ENCODE measurements at regions not wholly inside any gene's neighbourhood (a gene's known extent, or its start where the extent isn't known, plus 50 kb on each side); places are given as distances from the start of the nearest gene placed in this dataset.
"Not testable (repeated sequence)": the region's sequence is repeated elsewhere in the genome, so short reads cannot be mapped to it uniquely, and the experiment has no call there.

- no peak for DNase-seq (ENCODE audit: low read depth in 1 of 2, low spot score in 1 of 2)
Observed at GRCh38 chr5:152184266-152184665, 220.8 kb downstream of the NMUR2 start.

GRCh38 chr5:152181461-152181860 lies 223.6 kb downstream of the NMUR2 start:
- no peak for DNase-seq (ENCODE audit: low read depth in 1 of 2, low spot score in 1 of 2)

GRCh38 chr5:152178350-152178699 lies 226.8 kb downstream of the NMUR2 start:
- no peak for DNase-seq (ENCODE audit: low read depth in 1 of 2, low spot score in 1 of 2)

- no peak for DNase-seq (ENCODE audit: low read depth in 1 of 2, low spot score in 1 of 2)
Observed at GRCh38 chr5:152177626-152178349, 227.3 kb downstream of the NMUR2 start.

GRCh38 chr5:152171888-152172287 lies 233.2 kb downstream of the NMUR2 start:
- no peak for DNase-seq (ENCODE audit: low read depth in 1 of 2, low spot score in 1 of 2)

- no peak for DNase-seq (ENCODE audit: low read depth in 1 of 2, low spot score in 1 of 2)
Observed at GRCh38 chr5:152170350-152170749, 234.7 kb downstream of the NMUR2 start.

- no peak for DNase-seq (ENCODE audit: low read depth in 1 of 2, low spot score in 1 of 2)
Observed at GRCh38 chr5:152164860-152165259, 240.2 kb upstream of the GLRA1 start.

- not testable (repeated sequence) for DNase-seq (ENCODE audit: low read depth in 1 of 2, low spot score in 1 of 2)
Observed at GRCh38 chr5:152159894-152160293, 235.2 kb upstream of the GLRA1 start.

- not testable (repeated sequence) for DNase-seq (ENCODE audit: low read depth in 1 of 2, low spot score in 1 of 2)
Observed at GRCh38 chr5:152154452-152154851, 229.8 kb upstream of the GLRA1 start.

GRCh38 chr5:152151940-152152339 lies 227.3 kb upstream of the GLRA1 start:
- DNase-seq (ENCODE audit: low read depth in 1 of 2, low spot score in 1 of 2), result no peak

GRCh38 chr5:152151113-152151512 lies 226.5 kb upstream of the GLRA1 start:
- DNase-seq (ENCODE audit: low read depth in 1 of 2, low spot score in 1 of 2), result no peak

- no peak for DNase-seq (ENCODE audit: low read depth in 1 of 2, low spot score in 1 of 2)
Observed at GRCh38 chr5:152147286-152147685, 222.6 kb upstream of the GLRA1 start.

- DNase-seq (ENCODE audit: low read depth in 1 of 2, low spot score in 1 of 2), result no peak
Observed at GRCh38 chr5:152146566-152146965, 221.9 kb upstream of the GLRA1 start.

GRCh38 chr5:152144556-152144955 lies 219.9 kb upstream of the GLRA1 start:
- DNase-seq (ENCODE audit: low read depth in 1 of 2, low spot score in 1 of 2), result no peak

- no peak for DNase-seq (ENCODE audit: low read depth in 1 of 2, low spot score in 1 of 2)
Observed at GRCh38 chr5:152144030-152144429, 219.4 kb upstream of the GLRA1 start.

GRCh38 chr5:152142840-152143469 lies 218.3 kb upstream of the GLRA1 start:
- DNase-seq (ENCODE audit: low read depth in 1 of 2, low spot score in 1 of 2), result peak; percentile 27 to 29

- no peak for DNase-seq (ENCODE audit: low read depth in 1 of 2, low spot score in 1 of 2)
Observed at GRCh38 chr5:152140347-152140746, 215.7 kb upstream of the GLRA1 start.

GRCh38 chr5:152137063-152137462 lies 212.4 kb upstream of the GLRA1 start:
- DNase-seq (ENCODE audit: low read depth in 1 of 2, low spot score in 1 of 2), result no peak

- no peak for DNase-seq (ENCODE audit: low read depth in 1 of 2, low spot score in 1 of 2)
Observed at GRCh38 chr5:152136321-152136720, 211.7 kb upstream of the GLRA1 start.

- no peak for DNase-seq (ENCODE audit: low read depth in 1 of 2, low spot score in 1 of 2)
Observed at GRCh38 chr5:152135827-152136226, 211.2 kb upstream of the GLRA1 start.

- no peak for DNase-seq (ENCODE audit: low read depth in 1 of 2, low spot score in 1 of 2)
Observed at GRCh38 chr5:152125661-152126205, 201.1 kb upstream of the GLRA1 start.

GRCh38 chr5:152124409-152125041 lies 199.9 kb upstream of the GLRA1 start:
- DNase-seq (ENCODE audit: low read depth in 1 of 2, low spot score in 1 of 2), result no peak
